ENCODE measurements at regions not wholly inside any gene's neighbourhood (a gene's known extent, or its start where the extent isn't known, plus 50 kb on each side); places are given as distances from the start of the nearest gene placed in this dataset.

DNA sequence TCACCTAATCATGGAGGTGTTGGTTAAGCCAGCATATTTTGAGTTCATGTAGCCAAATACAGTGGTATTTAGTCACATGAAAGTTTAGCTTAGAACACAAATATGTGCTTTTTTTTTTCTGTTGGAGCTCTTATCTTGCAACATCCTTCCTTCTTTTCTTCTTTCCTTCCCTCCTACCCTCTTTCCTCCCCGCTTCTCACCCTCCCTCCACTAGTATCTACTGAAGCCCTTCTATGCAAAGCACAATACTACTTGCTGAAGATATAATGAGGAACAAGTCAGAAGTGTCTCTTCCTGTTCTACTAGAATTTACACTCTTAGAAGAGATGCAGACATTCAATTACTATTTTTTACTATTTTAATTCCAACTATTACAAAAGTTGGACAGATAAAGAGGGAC, 105.0 kb upstream of the ITGA4 start:
- TF ChIP-seq, protein P1, sequence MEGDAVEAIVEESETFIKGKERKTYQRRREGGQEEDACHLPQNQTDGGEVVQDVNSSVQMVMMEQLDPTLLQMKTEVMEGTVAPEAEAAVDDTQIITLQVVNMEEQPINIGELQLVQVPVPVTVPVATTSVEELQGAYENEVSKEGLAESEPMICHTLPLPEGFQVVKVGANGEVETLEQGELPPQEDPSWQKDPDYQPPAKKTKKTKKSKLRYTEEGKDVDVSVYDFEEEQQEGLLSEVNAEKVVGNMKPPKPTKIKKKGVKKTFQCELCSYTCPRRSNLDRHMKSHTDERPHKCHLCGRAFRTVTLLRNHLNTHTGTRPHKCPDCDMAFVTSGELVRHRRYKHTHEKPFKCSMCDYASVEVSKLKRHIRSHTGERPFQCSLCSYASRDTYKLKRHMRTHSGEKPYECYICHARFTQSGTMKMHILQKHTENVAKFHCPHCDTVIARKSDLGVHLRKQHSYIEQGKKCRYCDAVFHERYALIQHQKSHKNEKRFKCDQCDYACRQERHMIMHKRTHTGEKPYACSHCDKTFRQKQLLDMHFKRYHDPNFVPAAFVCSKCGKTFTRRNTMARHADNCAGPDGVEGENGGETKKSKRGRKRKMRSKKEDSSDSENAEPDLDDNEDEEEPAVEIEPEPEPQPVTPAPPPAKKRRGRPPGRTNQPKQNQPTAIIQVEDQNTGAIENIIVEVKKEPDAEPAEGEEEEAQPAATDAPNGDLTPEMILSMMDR (IDR thresholded peaks at IDR 0.05; ENCODE audit: low read depth, low read length) = no peak
- H3K4me3 ChIP-seq (ENCODE audit: low read depth, low read length) = no peak overlapping the region

DNA sequence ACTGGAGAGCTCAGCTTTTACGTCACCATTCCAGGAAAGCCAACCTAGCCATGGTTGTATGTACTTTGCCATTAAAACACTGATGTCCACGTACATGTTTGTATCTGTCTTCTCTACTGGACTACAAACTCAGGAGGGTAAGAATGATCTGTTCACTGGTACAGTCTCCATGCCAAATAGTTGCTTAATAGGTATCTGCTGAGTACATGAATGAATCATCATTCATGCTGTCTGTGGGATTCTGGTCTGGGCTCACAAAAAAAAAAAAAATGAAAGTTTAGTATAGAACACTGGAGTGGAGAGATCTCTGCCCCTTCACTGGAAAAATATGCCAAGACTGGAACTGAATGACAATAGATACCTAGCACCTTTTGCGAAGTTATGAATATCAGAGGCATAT, 102.6 kb upstream of the ITGA4 start:
- no peak overlapping the region for H3K4me3 ChIP-seq (ENCODE audit: low read depth, low read length)
- TF ChIP-seq, protein P1 (IDR thresholded peaks at IDR 0.05; ENCODE audit: low read depth, low read length) = no peak

GRCh38 chr2:181356526-181357130, 100.6 kb upstream of the ITGA4 start:
- H3K4me3 ChIP-seq (ENCODE audit: low read depth, low read length) = no peak overlapping the region
- TF ChIP-seq, protein P1 (IDR thresholded peaks at IDR 0.05; ENCODE audit: low read depth, low read length) = no peak

- H3K4me3 ChIP-seq (ENCODE audit: low read depth, low read length) = no peak overlapping the region
- TF ChIP-seq, protein P1 (IDR thresholded peaks at IDR 0.05; ENCODE audit: low read depth, low read length) = no peak
Observed at GRCh38 chr2:181357979-181358378, 99.2 kb upstream of the ITGA4 start.

DNA sequence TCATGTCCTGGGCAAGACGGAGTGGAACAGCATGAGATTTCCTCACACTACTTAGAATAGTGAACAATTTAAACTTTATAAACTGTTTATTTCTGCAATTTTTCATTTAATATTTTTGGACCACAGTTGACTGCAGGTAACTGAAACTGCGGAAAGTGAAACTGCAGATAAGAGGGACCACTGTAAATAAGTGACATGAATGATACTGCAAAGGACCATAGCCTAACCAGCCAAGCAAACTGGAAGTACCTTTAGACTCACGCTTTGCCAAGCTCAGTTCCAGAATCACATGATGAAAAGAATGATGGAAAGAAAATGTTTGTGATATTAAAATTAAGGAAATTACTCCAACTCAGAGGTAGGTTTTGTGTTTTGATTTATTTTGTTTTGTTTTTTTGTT, 94.6 kb upstream of the ITGA4 start:
- no peak overlapping the region for H3K4me3 ChIP-seq (ENCODE audit: low read depth, low read length)
- TF ChIP-seq, protein P1 (IDR thresholded peaks at IDR 0.05; ENCODE audit: low read depth, low read length) = no peak

DNA sequence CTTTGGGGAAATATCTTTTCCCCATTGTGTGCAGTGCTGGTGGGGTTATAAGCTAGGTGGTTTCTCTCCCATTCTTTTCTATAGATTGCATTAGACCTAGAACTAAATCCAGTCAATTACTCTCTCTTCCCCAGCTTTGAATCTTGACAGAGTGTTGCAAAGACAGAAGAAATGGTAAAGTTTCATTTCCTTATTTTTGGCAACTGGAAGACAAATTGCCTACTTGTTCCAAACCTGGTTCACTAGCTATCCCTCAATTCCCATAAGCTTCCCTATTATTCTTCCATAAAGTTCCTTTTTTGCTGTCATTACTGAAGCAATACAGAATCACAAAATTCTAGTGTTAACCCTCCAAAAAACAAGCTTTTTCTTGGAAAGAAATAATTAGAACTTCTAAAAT, 94.0 kb upstream of the ITGA4 start:
- no peak overlapping the region for H3K4me3 ChIP-seq (ENCODE audit: low read depth, low read length)
- TF ChIP-seq, protein P1 (IDR thresholded peaks at IDR 0.05; ENCODE audit: low read depth, low read length) = no peak

- TF ChIP-seq, protein P1 (IDR thresholded peaks at IDR 0.05; ENCODE audit: low read depth, low read length) = no peak
- no peak overlapping the region for H3K4me3 ChIP-seq (ENCODE audit: low read depth, low read length)
Observed at GRCh38 chr2:181364492-181365170, 92.6 kb upstream of the ITGA4 start.

Measured in WI38 (cell line).